ENCODE measurements at regions not wholly inside any gene's neighbourhood (a gene's known extent, or its start where the extent isn't known, plus 50 kb on each side); places are given as distances from the start of the nearest gene placed in this dataset.

DNA sequence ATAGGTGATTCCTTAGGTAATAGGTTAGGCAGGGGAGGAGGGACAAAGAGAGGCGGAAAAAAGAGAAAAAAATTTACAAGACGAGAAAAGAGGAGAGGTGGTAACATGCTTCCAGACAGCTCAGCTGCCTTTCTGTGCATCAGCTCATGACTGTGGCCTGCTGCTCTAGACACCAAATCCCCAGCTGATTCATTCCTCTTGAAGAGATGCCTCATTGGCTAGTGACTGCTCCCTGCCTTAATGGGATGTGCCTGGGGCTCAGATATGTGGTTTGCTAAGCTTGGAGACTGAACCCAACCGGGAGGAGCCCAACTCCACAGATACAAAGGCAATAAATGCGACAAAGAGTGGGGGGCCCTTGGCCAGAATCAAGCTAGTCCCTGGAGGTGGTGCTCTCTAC, 105.9 kb upstream of the FAM20A start:
- ChIA-PET POLR2A (ENCODE audit: low non-redundant PET) (no interaction called here), CTCF (no interaction called here)
- no peak overlapping the region for H3K27ac ChIP-seq
- TF ChIP-seq, protein P1, sequence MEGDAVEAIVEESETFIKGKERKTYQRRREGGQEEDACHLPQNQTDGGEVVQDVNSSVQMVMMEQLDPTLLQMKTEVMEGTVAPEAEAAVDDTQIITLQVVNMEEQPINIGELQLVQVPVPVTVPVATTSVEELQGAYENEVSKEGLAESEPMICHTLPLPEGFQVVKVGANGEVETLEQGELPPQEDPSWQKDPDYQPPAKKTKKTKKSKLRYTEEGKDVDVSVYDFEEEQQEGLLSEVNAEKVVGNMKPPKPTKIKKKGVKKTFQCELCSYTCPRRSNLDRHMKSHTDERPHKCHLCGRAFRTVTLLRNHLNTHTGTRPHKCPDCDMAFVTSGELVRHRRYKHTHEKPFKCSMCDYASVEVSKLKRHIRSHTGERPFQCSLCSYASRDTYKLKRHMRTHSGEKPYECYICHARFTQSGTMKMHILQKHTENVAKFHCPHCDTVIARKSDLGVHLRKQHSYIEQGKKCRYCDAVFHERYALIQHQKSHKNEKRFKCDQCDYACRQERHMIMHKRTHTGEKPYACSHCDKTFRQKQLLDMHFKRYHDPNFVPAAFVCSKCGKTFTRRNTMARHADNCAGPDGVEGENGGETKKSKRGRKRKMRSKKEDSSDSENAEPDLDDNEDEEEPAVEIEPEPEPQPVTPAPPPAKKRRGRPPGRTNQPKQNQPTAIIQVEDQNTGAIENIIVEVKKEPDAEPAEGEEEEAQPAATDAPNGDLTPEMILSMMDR (conservative IDR thresholded peaks at IDR 0.05; ENCODE audit: low read depth): no peak
- DNase-seq (ENCODE audit: low spot score): no peak

DNA sequence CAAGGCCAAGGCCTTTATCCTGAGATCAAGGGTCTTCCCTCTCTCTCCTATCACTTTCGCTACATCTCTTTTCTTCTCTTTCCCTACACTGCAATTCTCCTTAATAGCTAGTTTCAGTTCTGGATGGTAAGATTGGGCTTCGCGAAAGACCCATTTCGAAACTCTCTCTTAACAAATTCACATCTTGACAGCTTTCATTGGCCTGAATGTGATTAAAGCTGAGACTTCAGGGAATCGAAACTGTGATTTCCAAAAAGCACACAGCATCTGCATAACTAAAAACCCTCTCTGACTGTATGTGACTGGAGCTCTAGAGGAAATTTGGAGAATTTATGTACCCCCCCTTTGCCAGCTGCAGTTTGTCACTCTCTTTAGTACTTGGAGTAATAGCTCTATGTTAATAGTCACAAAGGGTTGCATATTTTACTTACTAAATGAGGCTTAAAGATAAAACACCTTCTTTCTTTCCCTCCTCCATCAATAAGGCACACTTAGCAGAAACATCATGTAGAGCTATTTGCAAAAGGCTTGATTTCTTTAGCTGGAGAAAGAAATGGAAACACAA, 105.3 kb upstream of the FAM20A start:
- POLR2A ChIA-PET (ENCODE audit: low non-redundant PET): no interaction called here
- H3K27ac ChIP-seq: no peak overlapping the region
- DNase-seq (ENCODE audit: low spot score): no peak
- CTCF ChIA-PET: interaction anchor here (0.6 kb wide), 1 partner anchor 53 kb away, joined by 3 read pairs; no protein-coding TSS in a partner anchor
- TF ChIP-seq, protein P1 (conservative IDR thresholded peaks at IDR 0.05; ENCODE audit: low read depth): no peak

DNA sequence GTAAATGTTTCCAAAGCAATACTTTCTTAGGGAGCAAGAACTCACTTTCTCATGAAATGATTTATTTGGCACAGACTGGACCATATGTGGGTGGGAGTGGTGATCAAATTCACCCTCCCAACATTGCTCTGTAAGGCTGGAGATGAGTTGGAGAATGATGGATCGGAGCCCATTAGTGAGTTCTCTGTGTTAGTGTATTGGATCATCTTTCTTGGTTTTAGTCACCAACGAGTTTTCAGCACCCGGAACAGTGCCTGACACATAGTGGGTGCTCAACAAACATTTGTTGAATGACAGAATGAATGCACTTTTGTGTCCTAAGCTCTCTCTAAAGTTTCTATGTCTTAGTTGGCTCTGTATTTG, 104.5 kb upstream of the FAM20A start:
- CTCF ChIA-PET: no interaction called here

DNA sequence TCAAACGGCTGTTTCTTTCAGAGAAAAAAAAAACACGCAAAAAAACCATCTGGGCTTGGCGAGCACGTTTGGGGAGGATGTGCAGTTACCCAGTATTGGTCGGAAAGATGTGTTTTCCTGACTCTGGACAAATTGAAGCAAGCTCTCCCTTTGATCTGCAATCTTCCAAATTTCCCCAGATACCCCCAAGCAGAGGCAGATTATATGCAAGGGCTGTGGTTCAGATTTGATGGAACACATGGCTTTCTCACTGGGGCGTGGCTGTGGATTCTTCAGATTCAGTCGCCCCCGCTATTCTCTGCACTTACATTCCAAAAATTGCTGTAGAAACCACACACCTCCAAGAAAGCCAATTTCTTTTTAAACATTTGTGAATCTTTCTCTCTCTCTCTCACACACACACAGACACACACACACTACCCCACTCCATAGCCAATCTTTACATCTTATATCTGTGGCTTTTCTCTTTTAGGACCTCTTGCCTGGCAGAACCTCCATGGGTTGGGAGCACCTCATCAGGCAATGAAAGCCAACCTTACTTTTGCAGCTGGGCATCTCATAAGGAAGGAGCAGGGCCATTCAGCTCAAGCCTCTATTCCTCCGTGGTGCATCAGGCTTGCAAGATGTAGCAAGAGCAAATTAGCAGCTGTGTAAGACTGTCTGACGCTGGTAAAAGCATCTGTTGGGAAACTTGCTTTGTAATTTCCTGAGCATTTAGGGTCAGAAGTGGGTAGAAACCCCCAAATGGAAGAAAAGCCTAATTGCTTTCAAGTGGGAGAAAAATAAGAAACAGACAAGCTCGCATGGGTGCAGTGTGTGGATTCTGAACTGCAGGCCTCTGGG, 103.9 kb upstream of the FAM20A start:
- CTCF ChIA-PET: no interaction called here
- no peak overlapping the region for H3K27ac ChIP-seq
- TF ChIP-seq, protein P1 (conservative IDR thresholded peaks at IDR 0.05; ENCODE audit: low read depth): no peak
- POLR2A ChIA-PET (ENCODE audit: low non-redundant PET): no interaction called here
- no peak for DNase-seq (ENCODE audit: low spot score)

More for the DNA sequence above, 104.5 kb upstream of the FAM20A start:
- TF ChIP-seq, protein P1 (conservative IDR thresholded peaks at IDR 0.05; ENCODE audit: low read depth): no peak
- DNase-seq (ENCODE audit: low spot score): no peak
- no peak overlapping the region for H3K27ac ChIP-seq
- POLR2A ChIA-PET (ENCODE audit: low non-redundant PET): no interaction called here

DNA sequence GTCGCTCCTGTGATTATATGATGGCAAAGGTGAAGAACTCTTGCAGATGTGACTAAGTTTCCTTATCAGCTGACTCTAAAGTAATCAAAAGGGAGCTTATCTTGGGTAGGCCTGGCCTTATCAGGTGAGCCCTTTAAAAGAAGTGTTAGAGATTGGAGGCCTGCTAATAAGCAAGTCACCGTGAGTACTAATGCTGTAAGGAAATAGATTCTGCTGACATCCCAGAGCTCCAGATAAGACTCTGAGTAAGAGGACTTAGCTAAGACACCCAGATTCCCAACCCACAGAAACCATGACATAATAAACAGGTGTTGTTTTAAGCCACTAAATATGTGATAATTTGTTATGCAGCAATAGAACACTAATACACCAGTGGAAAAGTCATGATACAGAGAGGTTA, 99.9 kb upstream of the FAM20A start:
- no peak overlapping the region for H3K27ac ChIP-seq
- DNase-seq (ENCODE audit: low spot score): no peak
- ChIA-PET POLR2A (ENCODE audit: low non-redundant PET) (no interaction called here), CTCF (interaction anchor here (0.5 to 1.2 kb wide), 3 partner anchors 58 to 248 kb away, joined by 3 read pairs; no protein-coding TSS in a partner anchor)
- TF ChIP-seq, protein P1 (conservative IDR thresholded peaks at IDR 0.05; ENCODE audit: low read depth): no peak

DNA sequence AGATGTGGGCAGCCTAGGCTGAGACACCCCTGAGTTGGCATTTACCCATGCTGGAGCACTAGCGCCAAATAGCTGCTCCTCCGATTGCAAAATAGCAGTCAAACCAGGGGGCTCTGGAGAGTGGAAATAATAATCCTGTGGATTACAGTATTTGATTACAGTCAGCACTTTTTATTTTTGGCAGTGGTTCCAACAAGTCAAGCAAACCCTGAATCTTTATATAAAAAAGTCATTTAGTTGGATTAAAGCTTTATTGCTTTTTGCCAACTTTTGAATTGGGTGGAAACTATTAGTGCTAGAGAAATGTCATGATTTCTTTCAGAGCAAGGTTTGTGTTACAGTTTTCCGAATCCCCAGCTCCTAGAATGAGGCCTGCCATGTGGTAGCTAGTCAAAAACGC, 99.3 kb upstream of the FAM20A start:
- POLR2A ChIA-PET (ENCODE audit: low non-redundant PET): no interaction called here
- CTCF ChIA-PET: interaction anchor here (0.6 to 1.2 kb wide), 2 partner anchors 59 to 71 kb away, joined by 3 read pairs; no protein-coding TSS in a partner anchor
- TF ChIP-seq, protein P1 (conservative IDR thresholded peaks at IDR 0.05; ENCODE audit: low read depth): no peak
- DNase-seq (ENCODE audit: low spot score): no peak
- no peak overlapping the region for H3K27ac ChIP-seq

All from RWPE1 (cell line).